T-cell (primary cell): ENCODE measurements at regions not wholly inside any gene's neighbourhood (a gene's known extent, or its start where the extent isn't known, plus 50 kb on each side); places are given as distances from the start of the nearest gene placed in this dataset.

Experiments used
- ATAC-seq, 4 experiments: fragments of 200-7000 bp in 3 of 4; fragments of 150-1000 bp in 1 of 4; cut with Tn5 transposase; replicated peaks in 1 of 4; 1 replicate in 3 of 4; 2 replicates in 1 of 4; pipeline ENCODE4 v1.10.0; 2021; ENCODE audit warnings: moderate library complexity in 3 of 4, mild to moderate bottlenecking in 2 of 4, moderate number of reproducible peaks in 1 of 4
- CTCF ChIA-PET, 2 donors: fragments of 300-600 bp; sonication (Branson Sonifier 250); formaldehyde crosslinking; loops; one replicate each; lab custom pipeline; 2022; ENCODE audit warnings: antibody characterized with exemption in 2 of 2; lab: Charles Lee
- POLR2A ChIA-PET, 2 donors: fragments of 300-600 bp; sonication (Branson Sonifier 250); formaldehyde crosslinking; loops; one replicate each; lab custom pipeline; 2022; ENCODE audit warnings: antibody characterized with exemption in 2 of 2; lab: Charles Lee
- DNase-seq, 35 experiments: peaks; one replicate each; pipeline versions ENCODE4 v3.0.0 to v3.0.0-alpha.2; 2013 to 2023
- H3K27ac ChIP-seq: one replicate; pipeline ENCODE4 v1.5.1; 2013; ENCODE audit warnings: low read length
- H3K27me3 ChIP-seq, 2 experiments: replicated peaks in 1 of 2; 1 replicate in 1 of 2; 2 replicates in 1 of 2; pipeline versions ENCODE4 v1.6.1 to v1.7.0; 2013; ENCODE audit warnings: low read length in 1 of 2, mixed read lengths in 1 of 2; ENCODE audit not compliant: control insufficient read depth in 2 of 2, insufficient read depth in 2 of 2; ENCODE audit errors: extremely low read depth in 1 of 2
- H3K36me3 ChIP-seq, 2 donors: 1 replicate in 1 of 2; 2 replicates in 1 of 2; pipeline versions ENCODE4 v1.6.1 to v1.7.0; 2013; ENCODE audit warnings: low read length in 1 of 2; ENCODE audit not compliant: control insufficient read depth in 2 of 2, insufficient read depth in 1 of 2; ENCODE audit errors: extremely low read depth in 1 of 2
- H3K4me1 ChIP-seq, 2 experiments: 1 replicate in 1 of 2; 2 replicates in 1 of 2; pipeline versions ENCODE4 v1.6.1 to v1.7.0; 2013; ENCODE audit warnings: low read length in 2 of 2, mixed read lengths in 1 of 2; ENCODE audit not compliant: insufficient read depth in 2 of 2, control insufficient read depth in 1 of 2; ENCODE audit errors: extremely low read depth in 1 of 2
- H3K4me3 ChIP-seq, 2 donors: 1 replicate in 1 of 2; 2 replicates in 1 of 2; pipeline versions ENCODE4 v1.5.1 to v1.7.0; 2013; ENCODE audit warnings: mild to moderate bottlenecking in 2 of 2, low read length in 1 of 2, moderate library complexity in 1 of 2; ENCODE audit not compliant: control insufficient read depth in 1 of 2; ENCODE audit errors: extremely low read depth in 1 of 2
- H3K9me3 ChIP-seq: 2 replicates; pipeline ENCODE4 v1.7.0; 2013
- H3K27ac Mint-ChIP-seq, 2 donors: one replicate each; pipeline ENCODE4 v1.8.0; 2020 to 2021; ENCODE audit warnings: mild to moderate bottlenecking in 2 of 2, mixed read lengths in 2 of 2
- H3K27me3 Mint-ChIP-seq, 2 donors: one replicate each; pipeline ENCODE4 v1.8.0; 2021 to 2022; ENCODE audit warnings: mixed read lengths in 2 of 2
- H3K36me3 Mint-ChIP-seq: one replicate; pipeline ENCODE4 v1.8.0; 2021; ENCODE audit warnings: mixed read lengths
- H3K4me1 Mint-ChIP-seq, 3 donors: one replicate each; pipeline ENCODE4 v1.8.0; 2020 to 2022; ENCODE audit warnings: mixed read lengths in 3 of 3, mild to moderate bottlenecking in 1 of 3
- H3K4me3 Mint-ChIP-seq, 3 donors: one replicate each; pipeline ENCODE4 v1.8.0; 2020 to 2022; ENCODE audit warnings: mild to moderate bottlenecking in 3 of 3, mixed read lengths in 3 of 3, moderate library complexity in 3 of 3
- H3K9me3 Mint-ChIP-seq, 3 donors: one replicate each; pipeline ENCODE4 v1.8.0; 2020 to 2022; ENCODE audit warnings: mixed read lengths in 3 of 3
- WGBS: methylation state at CpG from one replicate; pipeline ENCODE4 v1.1.5; 2013; ENCODE audit warnings: missing lambda C conversion rate; ENCODE audit not compliant: insufficient coverage; 5-methylcytosine and 5-hydroxymethylcytosine counted together

DNA sequence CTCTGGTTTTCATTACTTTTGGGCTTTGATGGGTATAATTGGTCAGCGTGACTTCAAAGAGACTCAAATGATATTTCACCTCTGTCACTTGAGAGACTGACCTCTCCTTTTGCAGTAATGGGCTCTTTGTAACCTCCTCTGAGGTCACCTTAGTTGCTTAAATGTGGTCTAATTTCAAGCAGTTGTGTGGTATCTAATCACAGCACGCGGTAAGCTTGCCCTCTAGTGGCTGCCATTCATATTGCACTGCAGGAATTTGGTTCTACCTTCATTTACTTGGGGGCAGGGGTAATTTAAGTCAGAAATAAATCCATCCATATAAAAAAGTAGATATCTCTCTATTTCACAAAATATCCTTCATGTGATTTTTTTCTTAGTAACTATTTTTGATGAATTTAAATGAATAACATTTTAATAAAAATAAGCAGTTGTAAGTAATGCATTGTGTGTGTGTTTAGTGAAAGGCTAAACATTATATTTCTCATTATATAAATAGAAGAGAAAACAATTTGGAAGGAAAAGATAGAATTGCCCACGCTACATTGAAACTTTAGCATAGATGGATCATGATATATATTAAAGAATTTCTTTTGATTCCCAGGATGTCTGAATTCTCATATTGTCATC is 55.0 kb upstream of the ANO3 start:
- Histone ChIP-seq H3K27me3 (no peaks in the 10 kb centered on the region), H3K4me3 (no peak overlapping the region), H3K36me3 (no peaks in the 10 kb centered on the region), H3K27ac (no peak overlapping the region), H3K4me1 (no peaks in the 10 kb centered on the region), H3K9me3 (no peaks in the 10 kb centered on the region)
- ATAC-seq (no peak), DNase-seq (peak in 18 of 35 experiments; percentile 0 to 49 (median 8))
- H3K27ac Mint-ChIP-seq, result no peak overlapping the region
- no peak overlapping the region for H3K4me3 Mint-ChIP-seq
- H3K9me3 Mint-ChIP-seq, result no peaks in the 10 kb centered on the region
- H3K27me3 Mint-ChIP-seq, result peaks cover 0 to 13% of the 10 kb centered on the region in 2 donors
- POLR2A ChIA-PET, result no interaction called here
- WGBS, result no CpG with 5 or more reads among the region's 4 CpGs
- no peaks in the 10 kb centered on the region for H3K36me3 Mint-ChIP-seq
- CTCF ChIA-PET, result no interaction called here
- H3K4me1 Mint-ChIP-seq, result no peaks in the 10 kb centered on the region

DNA sequence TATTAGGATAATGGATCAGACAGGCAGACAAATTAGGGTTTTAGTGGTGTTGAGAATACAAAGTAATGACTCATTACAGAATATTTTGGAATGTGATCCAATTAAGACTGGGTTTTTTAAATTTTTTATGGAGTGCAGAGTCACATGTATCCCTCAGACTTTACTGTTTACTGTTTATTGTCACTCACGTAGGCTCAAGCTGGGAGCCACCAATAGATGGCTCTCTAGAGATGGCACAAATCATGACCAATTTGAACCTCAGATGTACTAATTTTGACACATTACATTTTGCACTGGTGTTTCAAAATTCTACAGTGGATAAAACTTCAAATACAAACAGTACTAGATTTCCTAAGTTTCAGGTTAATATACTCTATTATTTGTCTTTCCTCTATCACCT is 53.6 kb upstream of the ANO3 start:
- Mint-ChIP-seq H3K36me3 (no peaks in the 10 kb centered on the region), H3K4me3 (no peak overlapping the region), H3K4me1 (no peaks in the 10 kb centered on the region), H3K27me3 (peaks cover 0 to 13% of the 10 kb centered on the region in 2 donors), H3K9me3 (no peaks in the 10 kb centered on the region), H3K27ac (no peak overlapping the region)
- H3K27me3 ChIP-seq, result no peaks in the 10 kb centered on the region
- H3K4me1 ChIP-seq, result no peaks in the 10 kb centered on the region
- 17% methylated on average over 1 of the region's 1 CpG for WGBS
- H3K4me3 ChIP-seq, result no peak overlapping the region
- ChIA-PET CTCF (no interaction called here), POLR2A (no interaction called here)
- no peak overlapping the region for H3K27ac ChIP-seq
- H3K9me3 ChIP-seq, result no peaks in the 10 kb centered on the region
- DNase-seq (no peak), ATAC-seq (no peak)
- H3K36me3 ChIP-seq, result no peaks in the 10 kb centered on the region
